ENCODE measurements at regions not wholly inside any gene's neighbourhood (a gene's known extent, or its start where the extent isn't known, plus 50 kb on each side); places are given as distances from the start of the nearest gene placed in this dataset.

- no peak for DNase-seq (ENCODE audit: low read depth)
- TF ChIP-seq CTCF (IDR thresholded peaks at IDR 0.05; ENCODE audit: control insufficient read depth, insufficient read depth, low read depth, low read length, missing control alignments), result no peak
- no peak overlapping the region for H3K4me3 ChIP-seq (ENCODE audit: control insufficient read depth, low read depth, low read length)
Measured at GRCh38 chr7:25907214-25907613, 244.8 kb upstream of the NFE2L3 start.

- H3K4me3 ChIP-seq (ENCODE audit: control insufficient read depth, low read depth, low read length), result no peak overlapping the region
- DNase-seq (ENCODE audit: low read depth), result no peak
- TF ChIP-seq CTCF (IDR thresholded peaks at IDR 0.05; ENCODE audit: control insufficient read depth, insufficient read depth, low read depth, low read length, missing control alignments), result no peak
Measured at GRCh38 chr7:25907731-25908130, 244.3 kb upstream of the NFE2L3 start.

- no peak for DNase-seq (ENCODE audit: low read depth)
- H3K4me3 ChIP-seq (ENCODE audit: control insufficient read depth, low read depth, low read length), result no peak overlapping the region
- no peak for TF ChIP-seq CTCF (IDR thresholded peaks at IDR 0.05; ENCODE audit: control insufficient read depth, insufficient read depth, low read depth, low read length, missing control alignments)
Measured at GRCh38 chr7:25908154-25908949, 243.6 kb upstream of the NFE2L3 start.

GRCh38 chr7:25911738-25912607 lies 240.0 kb upstream of the NFE2L3 start:
- TF ChIP-seq CTCF (IDR thresholded peaks at IDR 0.05; ENCODE audit: control insufficient read depth, insufficient read depth, low read depth, low read length, missing control alignments), result no peak
- no peak for DNase-seq (ENCODE audit: low read depth)
- H3K4me3 ChIP-seq (ENCODE audit: control insufficient read depth, low read depth, low read length), result no peak overlapping the region

GRCh38 chr7:25913598-25914224 lies 238.3 kb upstream of the NFE2L3 start:
- no peak for DNase-seq (ENCODE audit: low read depth)
- TF ChIP-seq CTCF (IDR thresholded peaks at IDR 0.05; ENCODE audit: control insufficient read depth, insufficient read depth, low read depth, low read length, missing control alignments), result no peak
- no peak overlapping the region for H3K4me3 ChIP-seq (ENCODE audit: control insufficient read depth, low read depth, low read length)

- no peak for DNase-seq (ENCODE audit: low read depth)
- H3K4me3 ChIP-seq (ENCODE audit: control insufficient read depth, low read depth, low read length), result no peak overlapping the region
- TF ChIP-seq CTCF (IDR thresholded peaks at IDR 0.05; ENCODE audit: control insufficient read depth, insufficient read depth, low read depth, low read length, missing control alignments), result no peak
Measured at GRCh38 chr7:25918731-25919130, 233.3 kb upstream of the NFE2L3 start.
